ENCODE measurements at regions not wholly inside any gene's neighbourhood (a gene's known extent, or its start where the extent isn't known, plus 50 kb on each side); places are given as distances from the start of the nearest gene placed in this dataset.

DNA sequence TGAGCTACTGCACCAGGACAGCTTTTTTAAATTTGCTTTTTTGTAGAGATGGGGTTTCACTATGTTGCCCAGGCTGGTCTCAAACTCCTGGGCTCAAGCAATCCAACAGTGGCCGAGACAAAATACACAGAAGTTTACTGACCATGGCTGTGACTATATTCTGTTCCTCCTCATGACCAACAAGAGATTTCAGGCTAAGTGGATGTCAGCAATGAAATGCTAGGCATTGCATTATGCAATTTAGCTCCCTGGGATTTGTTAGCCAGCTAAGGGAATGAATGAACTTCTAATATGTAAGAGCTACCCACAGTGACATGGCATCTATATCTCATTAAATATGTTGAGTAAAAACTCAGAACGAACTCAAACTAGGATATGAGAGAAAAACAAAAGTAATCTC, 81.9 kb upstream of the MBOAT2 start:
- WGBS, 2 donors = 68 to 69% methylated on average over 2 of the region's 2 CpGs

DNA sequence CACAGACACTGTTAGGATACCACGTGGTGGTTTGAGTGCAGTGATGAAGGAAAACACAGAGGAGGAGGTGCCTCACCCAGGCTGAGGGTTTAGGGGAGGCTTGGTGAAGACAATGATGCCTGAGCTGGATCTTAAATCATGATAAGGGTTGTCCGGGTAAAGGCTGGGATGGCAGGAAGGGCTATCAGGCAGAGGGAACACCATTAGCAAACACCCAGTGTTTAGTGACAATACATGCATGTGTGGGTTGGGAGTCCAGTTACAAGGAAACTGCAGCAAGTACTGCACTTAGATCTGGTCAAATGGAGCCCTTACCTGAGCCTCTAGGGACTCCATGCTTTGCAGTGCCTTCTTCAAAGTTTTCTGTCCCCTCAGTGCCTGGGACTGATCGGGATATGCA, 79.8 kb upstream of the MBOAT2 start:
- Histone ChIP-seq H3K36me3 (ENCODE audit: control insufficient read depth in 1 of 2, insufficient read depth in 2 of 2, low read length in 1 of 2) (no peaks in the 10 kb centered on the region), H3K27ac (ENCODE audit: low read depth in 1 of 2, low read length in 2 of 2) (no peak overlapping the region), H3K4me1 (ENCODE audit: control insufficient read depth in 1 of 2, insufficient read depth in 2 of 2, low read length in 2 of 2) (no peaks in the 10 kb centered on the region), H3K9me3 (ENCODE audit: control insufficient read depth, low read length) (no peaks in the 10 kb centered on the region), H3K4me3 (ENCODE audit: low read length in 2 of 2) (no peak overlapping the region), H3K27me3 (ENCODE audit: control insufficient read depth in 1 of 2, insufficient read depth in 2 of 2, low read length in 1 of 2) (no peaks in the 10 kb centered on the region)
- WGBS, 2 donors = 80 to 81% methylated on average over 3 of the region's 3 CpGs
- ATAC-seq (ENCODE audit: low FRiP score) = no peak
- intact Hi-C loops (cut with DNase I) = no loop called here
- no peak for DNase-seq

More for the DNA sequence above, 81.9 kb upstream of the MBOAT2 start:
- Histone ChIP-seq H3K4me3 (ENCODE audit: low read length in 2 of 2) (no peak overlapping the region), H3K36me3 (ENCODE audit: control insufficient read depth in 1 of 2, insufficient read depth in 2 of 2, low read length in 1 of 2) (no peaks in the 10 kb centered on the region), H3K27me3 (ENCODE audit: control insufficient read depth in 1 of 2, insufficient read depth in 2 of 2, low read length in 1 of 2) (no peaks in the 10 kb centered on the region), H3K9me3 (ENCODE audit: control insufficient read depth, low read length) (no peaks in the 10 kb centered on the region), H3K4me1 (ENCODE audit: control insufficient read depth in 1 of 2, insufficient read depth in 2 of 2, low read length in 2 of 2) (no peaks in the 10 kb centered on the region), H3K27ac (ENCODE audit: low read depth in 1 of 2, low read length in 2 of 2) (no peak overlapping the region)
- ATAC-seq (ENCODE audit: low FRiP score) = no peak
- intact Hi-C loops (cut with DNase I) = no loop called here
- DNase-seq = no peak

DNA sequence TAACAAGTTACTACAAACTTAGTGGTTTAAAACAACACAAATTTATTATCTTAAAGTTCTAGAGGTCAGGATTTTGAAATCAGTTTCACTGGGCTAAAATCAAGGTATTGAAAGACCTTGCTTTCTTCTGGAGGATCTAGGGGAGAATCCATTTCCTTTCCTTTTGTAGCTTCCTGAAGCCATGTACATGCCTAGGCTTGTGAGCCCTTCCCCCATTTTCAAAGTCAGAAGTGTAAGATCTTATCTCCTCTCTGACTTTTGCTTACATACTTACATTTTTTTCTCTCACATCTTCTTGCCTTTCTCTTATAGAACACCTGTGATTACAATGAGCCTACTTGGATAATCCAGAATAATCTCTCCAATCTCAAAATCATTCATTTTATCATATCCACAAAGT, 78.7 kb upstream of the MBOAT2 start:
- ATAC-seq (ENCODE audit: low FRiP score) = no peak
- H3K9me3 ChIP-seq (ENCODE audit: control insufficient read depth, low read length) = no peaks in the 10 kb centered on the region

DNA sequence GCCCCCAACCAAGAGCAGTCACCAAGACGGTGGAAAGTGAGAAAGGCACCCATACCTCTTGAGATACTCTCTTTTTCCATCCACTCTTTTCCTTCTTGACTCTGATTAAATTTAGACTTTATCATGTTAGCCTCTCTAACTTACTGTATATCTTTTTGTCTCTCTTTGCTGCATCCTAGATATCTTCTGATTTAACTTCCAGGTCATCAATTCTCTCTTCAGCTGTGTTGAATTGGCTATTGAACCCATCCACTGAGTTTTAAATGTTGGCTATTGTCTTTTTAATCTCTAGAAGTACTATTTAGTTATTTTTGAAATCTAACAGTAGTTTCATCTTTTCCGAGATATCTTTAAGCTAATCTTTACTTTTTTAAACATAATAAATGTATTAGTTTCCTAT, 78.3 kb upstream of the MBOAT2 start:
- Histone ChIP-seq H3K4me1 (ENCODE audit: control insufficient read depth in 1 of 2, insufficient read depth in 2 of 2, low read length in 2 of 2) (no peaks in the 10 kb centered on the region), H3K36me3 (ENCODE audit: control insufficient read depth in 1 of 2, insufficient read depth in 2 of 2, low read length in 1 of 2) (no peaks in the 10 kb centered on the region), H3K27me3 (ENCODE audit: control insufficient read depth in 1 of 2, insufficient read depth in 2 of 2, low read length in 1 of 2) (no peaks in the 10 kb centered on the region), H3K27ac (ENCODE audit: low read depth in 1 of 2, low read length in 2 of 2) (no peak overlapping the region), H3K4me3 (ENCODE audit: low read length in 2 of 2) (no peak overlapping the region), H3K9me3 (ENCODE audit: control insufficient read depth, low read length) (no peaks in the 10 kb centered on the region)
- intact Hi-C loops (cut with DNase I) = no loop called here
- ATAC-seq (ENCODE audit: low FRiP score) (no peak), DNase-seq (no peak)
- 94% methylated on average over 2 of the region's 2 CpGs for WGBS, 2 donors

More for the DNA sequence above, 78.7 kb upstream of the MBOAT2 start:
- H3K4me1 ChIP-seq (ENCODE audit: control insufficient read depth in 1 of 2, insufficient read depth in 2 of 2, low read length in 2 of 2) = no peaks in the 10 kb centered on the region
- intact Hi-C loops (cut with DNase I) = no loop called here
- H3K4me3 ChIP-seq (ENCODE audit: low read length in 2 of 2) = no peak overlapping the region
- DNase-seq = no peak
- H3K27me3 ChIP-seq (ENCODE audit: control insufficient read depth in 1 of 2, insufficient read depth in 2 of 2, low read length in 1 of 2) = no peaks in the 10 kb centered on the region
- H3K36me3 ChIP-seq (ENCODE audit: control insufficient read depth in 1 of 2, insufficient read depth in 2 of 2, low read length in 1 of 2) = no peaks in the 10 kb centered on the region
- no peak overlapping the region for H3K27ac ChIP-seq (ENCODE audit: low read depth in 1 of 2, low read length in 2 of 2)

DNA sequence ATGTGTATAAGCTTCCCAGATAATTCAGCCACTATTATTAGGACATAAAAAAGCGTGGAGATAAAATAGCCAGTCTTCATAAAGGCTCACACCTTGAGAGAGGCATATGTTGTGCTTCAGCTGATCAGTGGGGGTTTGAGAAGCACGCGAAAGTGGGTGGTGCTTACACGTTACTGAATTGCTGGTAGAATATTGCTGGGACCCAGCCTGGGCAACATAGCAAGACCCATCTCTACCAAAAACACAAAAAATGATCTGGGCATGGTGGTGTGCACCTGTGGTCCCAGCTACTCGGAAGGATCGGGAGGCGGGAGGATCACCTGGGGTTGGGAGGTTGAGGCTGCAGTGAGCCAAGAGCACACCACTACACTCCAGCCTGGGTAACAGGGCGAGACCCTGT, 74.9 kb upstream of the MBOAT2 start:
- Histone ChIP-seq H3K36me3 (ENCODE audit: control insufficient read depth in 1 of 2, insufficient read depth in 2 of 2, low read length in 1 of 2) (no peaks in the 10 kb centered on the region), H3K27ac (ENCODE audit: low read depth in 1 of 2, low read length in 2 of 2) (no peak overlapping the region), H3K4me3 (ENCODE audit: low read length in 2 of 2) (no peak overlapping the region), H3K27me3 (ENCODE audit: control insufficient read depth in 1 of 2, insufficient read depth in 2 of 2, low read length in 1 of 2) (no peaks in the 10 kb centered on the region), H3K4me1 (ENCODE audit: control insufficient read depth in 1 of 2, insufficient read depth in 2 of 2, low read length in 2 of 2) (no peaks in the 10 kb centered on the region), H3K9me3 (ENCODE audit: control insufficient read depth, low read length) (no peaks in the 10 kb centered on the region)
- intact Hi-C loops (cut with DNase I) = no loop called here
- ATAC-seq (ENCODE audit: low FRiP score) = no peak
- no peak for DNase-seq
- 94 to 95% methylated on average over 8 of the region's 8 CpGs for WGBS, 2 donors

DNA sequence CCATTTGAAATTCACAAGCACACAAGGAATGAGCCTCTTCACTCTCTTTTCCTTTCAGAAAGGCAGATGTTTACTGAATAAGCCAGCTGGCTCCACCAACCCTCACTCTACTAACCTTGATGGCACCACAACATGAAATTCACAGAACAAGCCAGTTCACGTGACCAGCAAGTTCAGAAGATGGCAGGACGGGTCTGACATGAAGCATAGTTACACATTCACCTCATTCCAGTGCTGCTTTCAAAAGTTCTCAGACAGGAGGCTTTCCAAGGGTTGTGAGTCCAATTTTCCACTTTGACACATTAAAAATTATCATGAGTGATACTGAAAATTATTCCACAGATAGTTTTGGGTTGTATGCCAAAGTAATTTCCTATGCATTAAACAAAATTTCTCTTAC, 74.2 kb upstream of the MBOAT2 start:
- intact Hi-C loops (cut with DNase I) = no loop called here
- H3K4me1 ChIP-seq (ENCODE audit: control insufficient read depth in 1 of 2, insufficient read depth in 2 of 2, low read length in 2 of 2) = no peaks in the 10 kb centered on the region
- 62 to 68% methylated on average over 2 of the region's 2 CpGs for WGBS, 2 donors
- H3K27me3 ChIP-seq (ENCODE audit: control insufficient read depth in 1 of 2, insufficient read depth in 2 of 2, low read length in 1 of 2) = no peaks in the 10 kb centered on the region
- no peaks in the 10 kb centered on the region for H3K36me3 ChIP-seq (ENCODE audit: control insufficient read depth in 1 of 2, insufficient read depth in 2 of 2, low read length in 1 of 2)
- H3K27ac ChIP-seq (ENCODE audit: low read depth in 1 of 2, low read length in 2 of 2) = no peak overlapping the region
- DNase-seq = no peak
- no peak overlapping the region for H3K4me3 ChIP-seq (ENCODE audit: low read length in 2 of 2)
- H3K9me3 ChIP-seq (ENCODE audit: control insufficient read depth, low read length) = no peaks in the 10 kb centered on the region
- ATAC-seq (ENCODE audit: low FRiP score) = no peak

DNA sequence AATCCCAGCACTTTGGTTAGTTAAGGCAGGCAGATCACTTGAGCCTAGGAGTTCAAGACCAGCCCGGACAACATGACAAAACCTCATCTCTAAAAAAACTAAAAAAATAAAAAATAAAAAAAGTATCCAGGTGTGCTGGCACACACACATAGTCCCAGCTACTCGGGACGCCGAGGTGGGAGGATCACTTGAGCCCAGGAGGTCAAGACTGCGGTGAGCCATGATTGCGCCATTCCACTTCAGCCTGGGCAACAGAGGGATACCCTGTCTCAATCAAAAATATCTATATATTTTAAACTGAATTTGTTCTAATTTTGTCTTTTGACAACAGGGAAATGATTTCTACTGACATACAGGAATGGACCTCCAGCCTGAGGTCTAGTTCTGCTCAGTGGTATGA, 73.3 kb upstream of the MBOAT2 start:
- intact Hi-C loops (cut with DNase I) = no loop called here
- DNase-seq (no peak), ATAC-seq (ENCODE audit: low FRiP score) (no peak)
- no peaks in the 10 kb centered on the region for H3K27me3 ChIP-seq (ENCODE audit: control insufficient read depth in 1 of 2, insufficient read depth in 2 of 2, low read length in 1 of 2)
- H3K9me3 ChIP-seq (ENCODE audit: control insufficient read depth, low read length) = no peaks in the 10 kb centered on the region
- H3K4me3 ChIP-seq (ENCODE audit: low read length in 2 of 2) = no peak overlapping the region
- H3K4me1 ChIP-seq (ENCODE audit: control insufficient read depth in 1 of 2, insufficient read depth in 2 of 2, low read length in 2 of 2) = no peaks in the 10 kb centered on the region
- WGBS, 2 donors = 96% methylated on average over 6 of the region's 6 CpGs
- H3K36me3 ChIP-seq (ENCODE audit: control insufficient read depth in 1 of 2, insufficient read depth in 2 of 2, low read length in 1 of 2) = no peaks in the 10 kb centered on the region
- H3K27ac ChIP-seq (ENCODE audit: low read depth in 1 of 2, low read length in 2 of 2) = no peak overlapping the region

DNA sequence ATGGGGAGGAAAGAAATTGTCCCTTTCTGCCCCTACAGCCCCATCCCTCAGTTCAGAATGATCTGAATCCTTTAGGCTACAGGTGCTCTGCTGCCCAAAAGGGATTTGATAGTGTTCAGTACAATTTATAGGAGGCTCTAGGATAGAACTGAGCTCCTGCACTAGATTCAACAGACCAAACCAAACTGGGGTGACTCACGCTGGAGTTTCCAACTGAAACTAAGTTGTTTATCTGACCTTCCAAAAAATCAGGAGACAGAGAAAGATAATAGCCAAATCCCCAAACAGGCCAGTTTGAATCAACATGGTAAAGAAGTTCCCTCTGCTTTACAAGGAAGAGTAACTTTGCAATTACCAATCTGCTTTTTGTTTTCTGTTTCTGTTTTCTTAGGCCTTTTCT, 72.7 kb upstream of the MBOAT2 start:
- H3K27me3 ChIP-seq (ENCODE audit: control insufficient read depth in 1 of 2, insufficient read depth in 2 of 2, low read length in 1 of 2) = no peaks in the 10 kb centered on the region
- no peaks in the 10 kb centered on the region for H3K4me1 ChIP-seq (ENCODE audit: control insufficient read depth in 1 of 2, insufficient read depth in 2 of 2, low read length in 2 of 2)
- intact Hi-C loops (cut with DNase I) = no loop called here
- H3K27ac ChIP-seq (ENCODE audit: low read depth in 1 of 2, low read length in 2 of 2) = no peak overlapping the region
- 92 to 93% methylated on average over 1 of the region's 1 CpG for WGBS, 2 donors
- no peak for DNase-seq
- H3K4me3 ChIP-seq (ENCODE audit: low read length in 2 of 2) = no peak overlapping the region
- H3K36me3 ChIP-seq (ENCODE audit: control insufficient read depth in 1 of 2, insufficient read depth in 2 of 2, low read length in 1 of 2) = no peaks in the 10 kb centered on the region
- ATAC-seq (ENCODE audit: low FRiP score) = no peak
- no peaks in the 10 kb centered on the region for H3K9me3 ChIP-seq (ENCODE audit: control insufficient read depth, low read length)

DNA sequence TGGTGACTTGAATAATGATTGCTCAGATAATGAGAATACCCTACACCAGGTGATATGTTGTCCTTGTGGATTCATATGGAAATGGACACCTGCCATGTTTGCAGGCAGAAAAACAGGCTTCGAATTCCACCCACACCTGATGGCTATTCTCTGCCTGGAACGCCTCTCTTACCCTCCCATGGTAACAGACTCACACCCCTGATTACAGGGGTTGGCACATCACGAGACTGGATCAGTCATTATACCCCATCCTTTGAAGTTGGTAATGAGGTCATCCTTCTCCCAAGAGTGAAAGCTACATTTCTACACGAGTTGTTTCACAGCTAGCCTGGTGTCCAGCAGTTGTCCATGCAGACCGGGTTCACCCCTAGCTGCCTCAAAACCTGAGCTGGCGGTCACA, 71.4 kb upstream of the MBOAT2 start:
- H3K27ac ChIP-seq (ENCODE audit: low read depth in 1 of 2, low read length in 2 of 2) = no peak overlapping the region
- no peaks in the 10 kb centered on the region for H3K27me3 ChIP-seq (ENCODE audit: control insufficient read depth in 1 of 2, insufficient read depth in 2 of 2, low read length in 1 of 2)
- intact Hi-C loops (cut with DNase I) = no loop called here
- no peak overlapping the region for H3K4me3 ChIP-seq (ENCODE audit: low read length in 2 of 2)
- no peaks in the 10 kb centered on the region for H3K36me3 ChIP-seq (ENCODE audit: control insufficient read depth in 1 of 2, insufficient read depth in 2 of 2, low read length in 1 of 2)
- H3K9me3 ChIP-seq (ENCODE audit: control insufficient read depth, low read length) = no peaks in the 10 kb centered on the region
- ATAC-seq (ENCODE audit: low FRiP score) = no peak
- H3K4me1 ChIP-seq (ENCODE audit: control insufficient read depth in 1 of 2, insufficient read depth in 2 of 2, low read length in 2 of 2) = no peaks in the 10 kb centered on the region
- WGBS, 2 donors = 82 to 89% methylated on average over 6 of the region's 6 CpGs
- no peak for DNase-seq

All from aorta (tissue), 5 donors.